ENCODE measurements at regions not wholly inside any gene's neighbourhood (a gene's known extent, or its start where the extent isn't known, plus 50 kb on each side); places are given as distances from the start of the nearest gene placed in this dataset.

DNA sequence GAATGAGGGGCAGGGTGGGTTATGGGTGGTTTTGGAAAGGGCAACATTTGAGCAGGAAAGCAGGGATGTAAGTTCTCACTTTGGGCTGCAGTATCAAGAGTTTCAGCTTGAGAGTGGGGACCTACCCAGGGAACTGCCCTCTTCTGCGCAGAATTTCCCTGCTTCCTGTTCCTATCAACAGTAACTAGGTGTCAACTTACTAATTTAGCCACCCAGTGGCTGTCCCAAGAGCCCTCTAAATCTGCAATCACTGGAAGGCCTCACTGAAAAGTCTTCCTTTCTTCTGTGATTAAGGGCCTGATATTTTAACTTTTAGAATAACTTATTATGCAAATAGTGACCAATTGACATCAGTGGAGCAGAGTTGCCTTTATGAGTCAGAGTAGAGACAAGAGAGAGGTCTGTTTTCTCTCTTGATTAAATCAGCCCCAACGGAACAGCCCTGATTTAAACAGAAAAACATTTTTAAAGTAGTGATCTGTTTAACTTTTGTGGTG lies 118.2 kb upstream of the RIPOR2 start:
- Histone ChIP-seq H3K9ac (ENCODE audit: low read depth, low read length) (peak overlapping the region; percentile 19), H2AK5ac (ENCODE audit: low read depth, low read length) (peak overlapping the region; percentile 84), H3K36me3 (ENCODE audit: control insufficient read depth, insufficient read depth, low read length) (no peaks in the 10 kb centered on the region), H3K4me1 (ENCODE audit: control insufficient read depth, insufficient read depth, low read length) (peaks cover 36% of the 10 kb centered on the region), H2BK20ac (ENCODE audit: low read depth, low read length) (peak overlapping the region; percentile 93), H4K8ac (ENCODE audit: low read depth in 2 of 2, low read length in 2 of 2) (peak overlapping the region; percentile 57 to 67), H4K91ac (ENCODE audit: insufficient read depth, low read depth, low read length) (peak overlapping the region; percentile 96), H3K9me1 (ENCODE audit: insufficient read depth, low read length) (peaks cover 23% of the 10 kb centered on the region), H3K4me2 (ENCODE audit: low read depth, low read length) (peak overlapping the region; percentile 75), H2BK5ac (ENCODE audit: low read depth, low read length, poor library complexity, severe bottlenecking) (peak overlapping the region; percentile 96), H2BK15ac (ENCODE audit: low read depth, low read length) (peak overlapping the region; percentile 89; the same call in 2 of the 3 replicates), H3K4me3 (ENCODE audit: insufficient read depth, low read depth, low read length) (no peak overlapping the region), H3K27ac (ENCODE audit: insufficient read depth, low read length) (peak overlapping the region; percentile 74), H2AFZ (replicated peaks; ENCODE audit: low read length, poor library complexity) (peak overlapping the region; percentile 44), H3K9me3 (ENCODE audit: control insufficient read depth, insufficient read depth, low read length) (no peaks in the 10 kb centered on the region), H2AK9ac (replicated peaks; ENCODE audit: low read depth, low read length, poor library complexity) (peak overlapping the region; percentile 11), H3K23ac (ENCODE audit: low read depth, low read length) (peak overlapping the region; percentile 68), H3K27me3 (ENCODE audit: control insufficient read depth, insufficient read depth, low read length) (no peaks in the 10 kb centered on the region), H2BK120ac (ENCODE audit: low read depth, low read length) (peak overlapping the region; percentile 95), H3K79me1 (ENCODE audit: low read depth in 1 of 2, low read length in 2 of 2) (no peaks in the 10 kb centered on the region), H3K4ac (ENCODE audit: low read depth, low read length) (peak overlapping the region; percentile 96), H3K18ac (ENCODE audit: low read depth, low read length) (peak overlapping the region; percentile 89), H3K56ac (ENCODE audit: extremely low read depth, insufficient read depth, low read length) (peak overlapping the region; percentile 64), H3K14ac (replicated peaks; ENCODE audit: low read depth, low read length) (peak overlapping the region; percentile 95), H4K20me1 (ENCODE audit: insufficient read depth, low read length) (no peaks in the 10 kb centered on the region), H4K5ac (ENCODE audit: low read depth, low read length) (peak overlapping the region; percentile 59)
- in situ Hi-C loops (cut with MboI; ENCODE audit: low sequenced_read_pairs) (no loop called here), intact Hi-C loops (cut with micrococcal nuclease) (loop anchor here (2.0 kb wide), 1 partner anchor 123 kb away; no protein-coding TSS in a partner anchor), dilution Hi-C loops (cut with HindIII; ENCODE audit: low sequenced_read_pairs, unreplicated experiment) (no loop called here)
- TF ChIP-seq, protein P1, sequence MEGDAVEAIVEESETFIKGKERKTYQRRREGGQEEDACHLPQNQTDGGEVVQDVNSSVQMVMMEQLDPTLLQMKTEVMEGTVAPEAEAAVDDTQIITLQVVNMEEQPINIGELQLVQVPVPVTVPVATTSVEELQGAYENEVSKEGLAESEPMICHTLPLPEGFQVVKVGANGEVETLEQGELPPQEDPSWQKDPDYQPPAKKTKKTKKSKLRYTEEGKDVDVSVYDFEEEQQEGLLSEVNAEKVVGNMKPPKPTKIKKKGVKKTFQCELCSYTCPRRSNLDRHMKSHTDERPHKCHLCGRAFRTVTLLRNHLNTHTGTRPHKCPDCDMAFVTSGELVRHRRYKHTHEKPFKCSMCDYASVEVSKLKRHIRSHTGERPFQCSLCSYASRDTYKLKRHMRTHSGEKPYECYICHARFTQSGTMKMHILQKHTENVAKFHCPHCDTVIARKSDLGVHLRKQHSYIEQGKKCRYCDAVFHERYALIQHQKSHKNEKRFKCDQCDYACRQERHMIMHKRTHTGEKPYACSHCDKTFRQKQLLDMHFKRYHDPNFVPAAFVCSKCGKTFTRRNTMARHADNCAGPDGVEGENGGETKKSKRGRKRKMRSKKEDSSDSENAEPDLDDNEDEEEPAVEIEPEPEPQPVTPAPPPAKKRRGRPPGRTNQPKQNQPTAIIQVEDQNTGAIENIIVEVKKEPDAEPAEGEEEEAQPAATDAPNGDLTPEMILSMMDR (conservative IDR thresholded peaks at IDR 0.05; ENCODE audit: low read depth, low read length): no peak
- TF ChIP-seq RAD21 (IDR thresholded peaks at IDR 0.05; ENCODE audit: low read length) (no peak), CEBPB (IDR thresholded peaks at IDR 0.05; ENCODE audit: low read depth, low read length) (0 out of 2 replicates have a peak, but pooled peaks have one; percentile 24), USF2 (IDR thresholded peaks at IDR 0.05; ENCODE audit: low read depth, low read length) (no peak), BHLHE40 (IDR thresholded peaks at IDR 0.05; ENCODE audit: low read depth, low read length) (no peak), MAFK (IDR thresholded peaks at IDR 0.05; ENCODE audit: low read depth, low read length) (no peak), SMC3 (IDR thresholded peaks at IDR 0.05; ENCODE audit: low read depth, low read length) (no peak), FOS (IDR thresholded peaks at IDR 0.05; ENCODE audit: low read depth, low read length) (peak; percentile 38; the same call in 1 of the 2 replicates), CHD1 (IDR thresholded peaks at IDR 0.05; ENCODE audit: low read depth, low read length) (no peak), POLR2A (IDR thresholded peaks at IDR 0.05; ENCODE audit: low read depth, low read length) (no peak), RCOR1 (IDR thresholded peaks at IDR 0.05; ENCODE audit: insufficient replicate concordance, low read length) (no peak), ELK1 (IDR thresholded peaks at IDR 0.05; ENCODE audit: borderline replicate concordance, low read depth, low read length) (no peak), NFE2L2 (IDR thresholded peaks at IDR 0.05; ENCODE audit: low read depth, low read length) (no peak), RFX5 (IDR thresholded peaks at IDR 0.05; ENCODE audit: low read depth, low read length) (no peak), MXI1 (IDR thresholded peaks at IDR 0.05; ENCODE audit: borderline replicate concordance, low read depth, low read length) (no peak)
- DNase-seq (peak; percentile 88), ATAC-seq (ENCODE audit: low read depth) (peak; percentile 86)
- POLR2A ChIA-PET (ENCODE audit: unreplicated experiment): interaction anchor here (0.5 kb wide), 1 partner anchor 24 kb away, joined by 4 read pairs; no protein-coding TSS in a partner anchor
- BruUV-seq (replicated peaks): no TSS peak
- WGBS, 2 experiments (ENCODE audit: extremely low coverage in 2 of 2, insufficient read length in 1 of 2): no CpG with 5 or more reads among the region's 2 CpGs
- CTCF ChIA-PET: interaction anchor here (1.0 to 1.6 kb wide), 2 partner anchors 9 to 28 kb away, joined by 3 to 5 read pairs; no protein-coding TSS in a partner anchor

Data from IMR-90 (cell line).